ENCODE measurements at regions not wholly inside any gene's neighbourhood (a gene's known extent, or its start where the extent isn't known, plus 50 kb on each side); places are given as distances from the start of the nearest gene placed in this dataset.
A peak's percentile ranks its signal among the peaks of the same experiment; 100 is the strongest.
"Not testable (repeated sequence)": the region's sequence is repeated elsewhere in the genome, so short reads cannot be mapped to it uniquely, and the experiment has no call there.

- no peak for DNase-seq (ENCODE audit: low spot score)
Measured at GRCh38 chr16:64116151-64116550, 1005.7 kb downstream of the CDH11 start.

GRCh38 chr16:64109241-64109640 lies 1012.6 kb downstream of the CDH11 start:
- no peak for DNase-seq (ENCODE audit: low spot score)

- no peak for DNase-seq (ENCODE audit: low spot score)
Measured at GRCh38 chr16:64102654-64103053, 1019.2 kb downstream of the CDH11 start.

GRCh38 chr16:64098451-64098850 lies 1023.4 kb downstream of the CDH11 start:
- DNase-seq (ENCODE audit: low spot score): no peak

- no peak for DNase-seq (ENCODE audit: low spot score)
Measured at GRCh38 chr16:64096689-64097088, 1025.2 kb downstream of the CDH11 start.

GRCh38 chr16:64094992-64095634 lies 1026.8 kb downstream of the CDH11 start:
- no peak for DNase-seq (ENCODE audit: low spot score)

- no peak for DNase-seq (ENCODE audit: low spot score)
Measured at GRCh38 chr16:64094181-64094965, 1027.5 kb downstream of the CDH11 start.

GRCh38 chr16:64092271-64092670 lies 1029.6 kb downstream of the CDH11 start:
- no peak for DNase-seq (ENCODE audit: low spot score)

GRCh38 chr16:64090327-64090726 lies 1031.5 kb downstream of the CDH11 start:
- no peak for DNase-seq (ENCODE audit: low spot score)

GRCh38 chr16:64089697-64090096 lies 1032.2 kb downstream of the CDH11 start:
- no peak for DNase-seq (ENCODE audit: low spot score)

GRCh38 chr16:64088838-64089237 lies 1033.0 kb downstream of the CDH11 start:
- no peak for DNase-seq (ENCODE audit: low spot score)

GRCh38 chr16:64085296-64085695 lies 1036.6 kb downstream of the CDH11 start:
- DNase-seq (ENCODE audit: low spot score): no peak

GRCh38 chr16:64084706-64085105 lies 1037.2 kb downstream of the CDH11 start:
- DNase-seq (ENCODE audit: low spot score): no peak

GRCh38 chr16:64083428-64084129 lies 1038.3 kb downstream of the CDH11 start:
- DNase-seq (ENCODE audit: low spot score): no peak

GRCh38 chr16:64077242-64077641 lies 1044.6 kb downstream of the CDH11 start:
- no peak for DNase-seq (ENCODE audit: low spot score)

GRCh38 chr16:64074706-64075105 lies 1047.2 kb downstream of the CDH11 start:
- DNase-seq (ENCODE audit: low spot score): no peak

GRCh38 chr16:64072131-64072730 lies 1049.6 kb downstream of the CDH11 start:
- not testable (repeated sequence) for DNase-seq (ENCODE audit: low spot score)

- no peak for DNase-seq (ENCODE audit: low spot score)
Measured at GRCh38 chr16:64065523-64065922, 1056.3 kb downstream of the CDH11 start.

GRCh38 chr16:64061621-64062020 lies 1060.2 kb downstream of the CDH11 start:
- DNase-seq (ENCODE audit: low spot score): no peak

GRCh38 chr16:64060631-64061030 lies 1061.2 kb downstream of the CDH11 start:
- DNase-seq (ENCODE audit: low spot score): no peak

- no peak for DNase-seq (ENCODE audit: low spot score)
Measured at GRCh38 chr16:64058685-64059084, 1063.2 kb downstream of the CDH11 start.

- peak; percentile 10 for DNase-seq (ENCODE audit: low spot score)
Measured at GRCh38 chr16:64051824-64052223, 1070.0 kb downstream of the CDH11 start.

GRCh38 chr16:64047878-64048277 lies 1074.0 kb downstream of the CDH11 start:
- DNase-seq (ENCODE audit: low spot score): no peak
